Stimulated activated CD4-positive, alpha-beta T cell treated with anti-CD3 and anti-CD28 coated beads, TNF-alpha, amount 100 ng/mL, for 48 hours (primary cell): ENCODE measurements at regions not wholly inside any gene's neighbourhood (a gene's known extent, or its start where the extent isn't known, plus 50 kb on each side); places are given as distances from the start of the nearest gene placed in this dataset.

ENCODE experiments used
- DNase-seq, 3 donors: peaks; one replicate each; pipeline ENCODE4 v3.0.0-alpha.2; 2020; ENCODE audit warnings: low read depth in 3 of 3

GRCh38 chr11:91243630-91244029 is 981.0 kb upstream of the FAT3 start:
- no peak for DNase-seq

DNA sequence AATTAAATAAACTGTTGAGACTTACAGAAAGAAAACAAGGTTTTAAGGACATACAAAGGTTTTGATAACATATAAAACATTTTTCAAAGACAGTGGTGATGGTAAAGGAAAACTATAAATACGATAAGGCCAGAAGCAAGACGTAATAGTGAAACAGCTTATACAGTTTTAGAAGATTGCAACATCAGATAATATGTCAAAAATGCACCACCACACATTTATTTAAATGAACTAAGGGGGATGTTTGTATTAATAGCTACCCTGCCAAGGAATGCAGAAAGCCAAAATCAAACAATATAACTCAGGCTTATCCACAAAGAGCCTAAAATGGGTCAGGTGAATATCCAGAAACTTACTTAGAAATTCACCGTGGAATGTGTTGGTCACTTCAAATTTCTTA is 981.6 kb upstream of the FAT3 start:
- DNase-seq: no peak

DNA sequence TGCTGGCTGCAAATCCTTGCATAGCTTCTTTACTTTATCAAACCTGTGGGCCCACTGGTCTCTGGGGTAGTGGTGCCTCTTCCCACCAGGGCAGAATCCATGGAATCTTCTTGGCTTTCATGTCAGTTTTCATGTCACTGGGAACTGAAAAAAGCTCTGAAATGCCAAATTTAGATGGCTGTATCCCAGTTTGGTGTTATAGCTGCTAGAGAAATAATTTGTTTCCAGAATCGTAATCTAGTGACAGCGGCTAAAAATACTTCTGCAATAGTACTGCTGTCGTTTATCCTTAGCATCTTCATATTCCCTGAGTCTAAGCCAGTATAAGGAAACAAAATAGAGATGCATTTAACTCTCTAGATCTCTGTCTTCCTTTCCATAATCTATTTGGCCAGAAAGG is 983.4 kb upstream of the FAT3 start:
- no peak for DNase-seq

DNA sequence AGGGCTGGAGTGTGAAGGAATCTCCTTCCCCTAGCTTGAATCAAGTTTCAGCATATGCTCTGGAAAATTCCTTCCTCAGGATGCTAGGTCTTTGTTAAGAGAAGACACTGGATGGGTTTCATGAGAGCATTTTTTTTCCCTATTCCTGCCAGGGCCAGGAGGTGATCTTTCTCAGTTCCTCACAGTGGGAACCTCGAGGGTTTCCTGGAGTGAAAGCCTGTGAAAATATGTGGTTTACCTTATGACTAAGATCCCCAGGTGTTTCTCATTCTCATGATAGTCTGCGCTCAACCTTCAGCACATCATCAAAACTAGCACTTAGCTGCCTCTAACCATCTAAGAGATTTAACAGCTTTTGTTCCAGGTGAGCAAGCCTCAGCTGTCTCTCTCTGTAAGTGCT is 985.3 kb upstream of the FAT3 start:
- no peak for DNase-seq

DNA sequence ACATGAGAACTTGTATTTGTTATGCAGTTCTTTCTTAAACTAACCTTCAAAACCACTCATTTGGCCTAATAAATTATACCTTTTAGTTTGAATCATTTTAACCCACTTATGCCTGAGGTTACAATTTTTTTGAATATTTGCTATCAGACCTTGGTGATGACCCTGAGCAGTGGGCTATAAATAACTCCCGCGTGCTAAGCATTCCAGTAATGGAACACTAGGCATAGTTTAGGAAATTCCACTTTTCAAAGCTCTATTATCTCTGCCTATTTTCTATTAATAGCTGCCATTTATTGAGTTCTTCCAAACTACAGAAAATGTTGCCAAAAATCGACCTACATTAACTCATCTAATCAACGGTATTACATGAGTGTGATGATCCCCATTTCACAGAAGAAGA is 993.4 kb upstream of the FAT3 start:
- no peak for DNase-seq

DNA sequence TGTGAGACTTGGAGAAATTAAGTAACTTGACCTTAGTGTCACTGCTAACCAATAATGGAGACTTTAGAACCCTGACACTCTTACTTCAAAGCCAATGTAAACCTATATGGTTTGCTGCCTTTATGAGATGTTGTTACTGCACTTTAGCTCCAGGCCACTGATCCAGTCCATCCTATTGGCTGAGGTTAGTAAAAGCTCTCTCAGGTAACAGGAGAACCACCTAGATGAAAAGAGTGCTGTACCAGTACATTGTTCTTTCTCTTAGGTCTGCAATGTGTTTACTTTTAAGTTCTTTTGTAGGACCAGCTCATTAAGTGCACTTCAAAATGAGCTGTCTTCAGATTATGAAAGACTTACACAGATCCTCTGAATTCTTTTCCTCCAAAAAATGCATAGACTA is 994.0 kb upstream of the FAT3 start:
- DNase-seq: no peak

DNA sequence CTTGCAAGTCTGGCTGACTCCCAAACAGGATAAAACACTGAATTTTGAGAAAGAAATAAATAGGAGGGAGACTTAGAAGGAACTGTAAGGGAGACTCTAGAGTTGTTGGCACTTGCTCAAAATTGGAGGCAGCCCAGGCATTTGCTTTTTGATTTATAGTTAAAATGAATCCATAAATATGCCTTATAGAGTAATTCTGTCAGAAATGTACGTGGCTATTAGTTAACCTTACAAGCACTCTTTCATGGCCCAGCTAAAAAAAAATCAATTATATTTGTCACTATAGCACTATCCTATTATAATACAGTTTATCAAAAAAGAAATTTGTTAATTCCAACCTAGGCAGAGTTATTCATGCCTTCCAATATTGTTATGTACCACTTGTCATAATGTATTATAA is 1000.0 kb upstream of the CHORDC1 start:
- no peak for DNase-seq

GRCh38 chr11:91220476-91221202 is 997.8 kb upstream of the CHORDC1 start:
- no peak for DNase-seq

DNA sequence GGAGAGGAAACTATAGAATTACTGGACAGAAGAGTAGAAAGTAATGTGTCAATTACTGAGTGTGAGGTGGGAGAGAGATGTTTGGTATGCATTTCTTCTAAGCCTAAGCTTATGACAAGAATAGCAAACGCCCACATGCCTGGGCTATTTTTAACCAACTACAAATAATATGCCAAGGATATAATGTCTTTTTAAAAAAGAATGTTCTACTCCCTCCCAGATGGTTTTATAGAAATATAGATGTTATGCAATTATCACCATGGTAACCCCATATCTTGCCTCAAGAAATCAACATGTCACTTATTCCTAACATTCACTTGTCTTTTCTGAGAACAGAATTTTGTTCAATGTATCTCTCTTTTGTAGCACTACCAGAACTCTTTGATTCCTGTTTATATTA is 996.7 kb upstream of the CHORDC1 start:
- DNase-seq: no peak

DNA sequence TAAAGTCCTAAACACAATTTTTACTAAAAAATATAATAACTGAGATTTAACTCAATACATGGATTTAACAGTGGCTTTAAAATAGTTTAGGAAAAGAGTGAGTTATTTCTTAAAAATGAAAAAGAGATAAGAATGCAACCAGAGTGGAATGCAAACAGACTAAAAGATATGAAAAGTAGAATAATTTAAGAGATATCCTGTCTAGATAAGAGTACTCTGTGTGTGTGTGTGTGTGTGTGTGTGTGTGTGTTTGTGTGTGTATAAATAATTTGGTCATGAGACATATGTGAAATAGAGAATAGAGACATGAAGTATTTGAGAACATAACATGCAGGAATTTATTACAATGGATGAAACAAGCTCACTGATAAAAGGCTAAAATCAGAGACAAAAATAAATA is 986.9 kb upstream of the CHORDC1 start:
- no peak for DNase-seq

- DNase-seq: no peak
Observed at GRCh38 chr11:91209306-91209705, 986.5 kb upstream of the CHORDC1 start.

- no peak for DNase-seq
Observed at GRCh38 chr11:91199866-91200265, 977.0 kb upstream of the CHORDC1 start.

DNA sequence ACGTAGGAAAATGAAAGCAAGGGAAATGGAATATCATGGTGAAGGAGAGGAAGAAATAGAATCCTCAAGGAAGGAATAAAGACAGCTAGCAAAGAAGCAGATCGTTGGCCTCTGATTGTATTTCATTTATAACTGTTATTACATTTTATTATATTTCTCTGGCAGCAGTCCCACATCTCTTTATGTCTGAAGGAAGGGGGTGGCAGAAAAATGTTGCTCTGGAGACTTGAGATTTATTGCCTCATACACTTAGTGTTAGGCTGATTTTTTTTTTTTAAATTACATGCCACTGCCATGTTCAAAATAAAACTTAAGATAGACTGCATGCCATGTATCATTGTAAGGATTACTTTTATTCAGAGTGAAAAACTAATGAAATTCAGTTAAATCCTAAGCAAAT is 971.7 kb upstream of the CHORDC1 start:
- no peak for DNase-seq

DNA sequence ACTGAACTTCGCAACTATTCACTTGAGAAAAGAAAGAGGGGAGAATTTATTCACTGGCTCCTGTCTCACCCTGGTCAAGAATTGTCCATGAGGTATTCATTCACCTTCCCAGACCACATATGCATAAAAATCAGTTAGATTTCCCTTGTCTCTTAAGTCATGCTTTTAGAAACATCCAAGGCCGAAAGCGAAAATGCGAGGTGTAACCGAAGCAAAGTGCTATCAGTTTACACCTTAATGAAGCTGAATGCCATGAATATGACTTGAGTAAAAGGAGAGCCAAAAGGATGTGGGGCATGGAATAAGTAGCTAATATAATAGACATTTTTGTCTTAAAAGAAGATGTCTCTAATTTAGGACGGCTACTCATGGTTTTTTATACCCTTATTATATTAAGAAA is 965.6 kb upstream of the CHORDC1 start:
- DNase-seq: no peak

- DNase-seq: no peak
Observed at GRCh38 chr11:91187314-91187713, 964.5 kb upstream of the CHORDC1 start.

GRCh38 chr11:91178366-91178765 is 955.5 kb upstream of the CHORDC1 start:
- DNase-seq: no peak

GRCh38 chr11:91174734-91175133 is 951.9 kb upstream of the CHORDC1 start:
- DNase-seq: no peak

GRCh38 chr11:91174193-91174592 is 951.3 kb upstream of the CHORDC1 start:
- no peak for DNase-seq

GRCh38 chr11:91173701-91174100 is 950.9 kb upstream of the CHORDC1 start:
- no peak for DNase-seq

- DNase-seq: no peak
Observed at GRCh38 chr11:91170711-91171110, 947.9 kb upstream of the CHORDC1 start.

DNA sequence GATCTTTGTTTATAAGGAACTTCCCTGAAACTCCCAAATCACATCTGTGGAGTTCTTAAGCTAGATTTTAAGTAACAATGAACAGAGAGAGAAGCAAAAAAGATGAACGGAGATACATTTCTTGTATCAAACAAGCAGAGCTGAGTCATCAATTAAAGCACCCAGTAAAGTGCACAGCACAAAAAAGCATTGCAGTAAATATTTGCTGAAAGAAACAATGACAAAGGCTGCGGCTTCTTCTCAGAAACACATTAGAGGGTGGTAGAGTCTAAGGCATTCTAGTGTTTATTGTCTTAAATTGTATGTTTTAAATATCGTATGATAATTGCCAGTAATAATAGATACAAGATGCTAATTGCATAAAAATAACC is 941.6 kb upstream of the CHORDC1 start:
- no peak for DNase-seq

DNA sequence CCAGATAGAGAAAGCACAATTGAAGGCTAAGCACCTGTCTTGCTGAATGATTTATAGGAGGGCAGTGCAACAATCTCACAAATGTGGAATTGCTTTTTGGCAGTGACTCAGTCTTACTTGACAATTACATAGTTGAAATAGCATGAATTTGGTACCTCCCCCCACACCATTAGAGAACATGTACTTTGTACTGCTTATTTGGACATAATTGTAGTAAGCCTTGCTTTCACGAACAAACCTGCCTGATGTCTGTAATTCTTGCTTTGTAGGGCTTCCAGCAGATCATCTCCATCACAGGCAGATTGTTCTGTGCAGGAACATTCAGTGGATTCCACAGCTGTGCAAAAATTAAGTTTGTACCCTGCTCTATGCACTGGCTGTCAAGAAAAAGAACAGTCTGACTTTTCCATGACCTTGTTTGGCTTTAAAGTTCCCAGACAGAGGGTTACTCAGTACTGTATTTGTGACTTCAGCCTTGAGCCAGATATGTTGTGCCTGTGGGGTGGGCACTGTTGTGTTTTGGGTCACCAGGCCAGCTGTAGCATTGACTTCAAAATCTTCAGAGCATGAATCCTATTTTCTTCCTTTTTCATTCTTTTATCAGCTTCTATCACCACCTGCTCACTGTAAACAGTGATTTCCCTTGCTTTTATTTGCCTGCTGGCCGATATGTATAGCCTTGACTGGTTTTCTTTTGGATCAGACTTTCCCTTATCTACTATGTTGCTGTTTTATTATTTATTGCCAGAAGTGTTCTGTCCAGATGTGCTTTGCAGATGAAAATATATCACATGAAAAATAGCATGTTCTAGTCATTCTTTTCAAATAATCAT is 941.0 kb upstream of the CHORDC1 start:
- no peak for DNase-seq

DNA sequence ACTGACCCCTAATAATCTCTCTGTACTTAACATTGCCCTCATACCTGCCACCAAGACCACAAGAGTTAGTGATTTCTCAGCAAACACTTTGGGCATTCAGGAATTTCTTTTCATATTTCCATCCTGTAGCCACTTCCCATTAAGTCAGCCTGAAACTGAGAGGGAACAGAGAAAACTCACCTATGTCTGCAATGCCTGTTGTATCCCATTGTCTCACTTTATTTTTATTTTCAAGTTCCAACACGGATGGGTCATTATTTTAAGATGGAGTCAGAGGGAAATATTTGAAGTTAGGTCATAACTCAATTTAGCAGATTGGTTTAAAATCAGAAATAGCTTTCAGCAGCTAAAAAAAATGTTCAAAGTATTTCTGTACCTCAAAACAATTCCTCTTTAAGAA is 937.8 kb upstream of the CHORDC1 start:
- no peak for DNase-seq
